ENCODE measurements at regions not wholly inside any gene's neighbourhood (a gene's known extent, or its start where the extent isn't known, plus 50 kb on each side); places are given as distances from the start of the nearest gene placed in this dataset.

GRCh38 chr12:131454418-131455217 is 256.3 kb upstream of the SFSWAP start:
- DNase-seq (peak in 2 of 4 donors; percentile 49 to 79), ATAC-seq (peak; percentile 92)
- peak; percentile 61 to 62 for TF ChIP-seq CTCF (IDR thresholded peaks at IDR 0.05)
- intact Hi-C loops (cut with DNase I): no loop called here
- Histone ChIP-seq H3K4me3 (no peak overlapping the region), H3K4me1 (no peaks in the 10 kb centered on the region), H3K36me3 (no peaks in the 10 kb centered on the region), H3K27me3 (peaks cover 0 to 43% of the 10 kb centered on the region in 2 donors), H3K9me3 (no peaks in the 10 kb centered on the region), H3K27ac (no peak overlapping the region)

GRCh38 chr12:131455218-131455506 is 255.7 kb upstream of the SFSWAP start:
- Histone ChIP-seq H3K4me3 (no peak overlapping the region), H3K36me3 (no peaks in the 10 kb centered on the region), H3K27me3 (peaks cover 0 to 48% of the 10 kb centered on the region in 2 donors), H3K4me1 (no peaks in the 10 kb centered on the region), H3K9me3 (no peaks in the 10 kb centered on the region), H3K27ac (no peak overlapping the region)
- DNase-seq (no peak), ATAC-seq (no peak)
- TF ChIP-seq CTCF (IDR thresholded peaks at IDR 0.05): no peak
- intact Hi-C loops (cut with DNase I): no loop called here

GRCh38 chr12:131455581-131456110 is 255.2 kb upstream of the SFSWAP start:
- peaks cover 0 to 53% of the 10 kb centered on the region in 2 donors for H3K27me3 ChIP-seq
- ATAC-seq: no peak

GRCh38 chr12:131456301-131457027 is 254.4 kb upstream of the SFSWAP start:
- intact Hi-C loops (cut with DNase I): no loop called here
- TF ChIP-seq CTCF (IDR thresholded peaks at IDR 0.05): no peak
- no peak overlapping the region for H3K27ac ChIP-seq
- ATAC-seq (no peak), DNase-seq (peak in 1 of 4 donors; percentile 55)
- H3K4me3 ChIP-seq: no peak overlapping the region
- H3K27me3 ChIP-seq: peaks cover 0 to 61% of the 10 kb centered on the region in 2 donors
- H3K4me1 ChIP-seq: no peaks in the 10 kb centered on the region
- H3K36me3 ChIP-seq: no peaks in the 10 kb centered on the region
- H3K9me3 ChIP-seq: no peaks in the 10 kb centered on the region

More at GRCh38 chr12:131455581-131456110, 255.2 kb upstream of the SFSWAP start:
- no peak for TF ChIP-seq CTCF (IDR thresholded peaks at IDR 0.05)
- Histone ChIP-seq H3K4me1 (no peaks in the 10 kb centered on the region), H3K27ac (no peak overlapping the region), H3K4me3 (no peak overlapping the region), H3K36me3 (no peaks in the 10 kb centered on the region), H3K9me3 (no peaks in the 10 kb centered on the region)
- peak in 1 of 4 donors; percentile 58 for DNase-seq
- intact Hi-C loops (cut with DNase I): no loop called here

- no peak for TF ChIP-seq CTCF (IDR thresholded peaks at IDR 0.05)
- no peak for ATAC-seq
- no peak overlapping the region for H3K4me3 ChIP-seq
- intact Hi-C loops (cut with DNase I): no loop called here
- H3K4me1 ChIP-seq: no peaks in the 10 kb centered on the region
- H3K9me3 ChIP-seq: no peaks in the 10 kb centered on the region
- no peaks in the 10 kb centered on the region for H3K36me3 ChIP-seq
- H3K27me3 ChIP-seq: peaks cover 0 to 63% of the 10 kb centered on the region in 2 donors
- no peak overlapping the region for H3K27ac ChIP-seq
- peak in 1 of 4 donors; percentile 56 for DNase-seq
Observed at GRCh38 chr12:131457028-131457310, 253.9 kb upstream of the SFSWAP start.

Data from left lung (tissue), 4 donors.